H1 (cell line): ENCODE measurements at regions not wholly inside any gene's neighbourhood (a gene's known extent, or its start where the extent isn't known, plus 50 kb on each side); places are given as distances from the start of the nearest gene placed in this dataset.

Experiments
- ASH2L ChIP-seq: fragments of 200-600, 300-600 bp; sonication (generic); IDR thresholded peaks from one replicate; pipeline ENCODE4 v1.7.1; 2017; ENCODE audit warnings: low read length
- BRCA1 ChIP-seq: IDR thresholded peaks from 2 replicates; pipeline ENCODE4 v1.6.1; 2012; ENCODE audit warnings: low read depth, low read length, improper control_type of control experiment
- EZH2 ChIP-seq: fragments of 200-600 bp; sonication (generic); IDR thresholded peaks from 2 replicates; pipeline ENCODE4 v1.7.1; 2012; ENCODE audit warnings: low read depth, mild to moderate bottlenecking, moderate library complexity, low read length, inconsistent platforms; ENCODE audit not compliant: severe bottlenecking
- HDAC2 ChIP-seq, 2 experiments: fragments of 300-600 bp in 1 of 2; sonication (generic) in 1 of 2; IDR thresholded peaks; 2 replicates each; pipeline ENCODE4 v1.6.1; 2011 to 2012; ENCODE audit warnings: low read depth in 2 of 2, low read length in 2 of 2, mild to moderate bottlenecking in 2 of 2, moderate library complexity in 2 of 2, borderline replicate concordance in 1 of 2, inconsistent platforms in 1 of 2
- KDM1A ChIP-seq: fragments of 200-600, 300-600 bp; sonication (generic); IDR thresholded peaks from 2 replicates; pipeline ENCODE4 v1.7.1; 2016; ENCODE audit warnings: mild to moderate bottlenecking, low read length, borderline replicate concordance
- PHF8 ChIP-seq: fragments of 200-600 bp; sonication (generic); conservative IDR thresholded peaks from 2 replicates; pipeline ENCODE4 v1.7.1; 2012; ENCODE audit warnings: low read depth, mild to moderate bottlenecking, inconsistent platforms, low read length, moderate library complexity
- POLR2A ChIP-seq, 2 experiments: IDR thresholded peaks; 1 replicate in 1 of 2; 2 replicates in 1 of 2; pipeline ENCODE4 v1.6.1; 2011; ENCODE audit warnings: low read depth in 2 of 2, low read length in 2 of 2, mild to moderate bottlenecking in 2 of 2; ENCODE audit errors: control extremely low read depth in 1 of 2
- RFX5 ChIP-seq: IDR thresholded peaks from 2 replicates; pipeline ENCODE4 v1.6.1; 2011; ENCODE audit warnings: low read depth, low read length, improper control_type of control experiment, borderline replicate concordance
- RNF2 ChIP-seq: fragments of 200-900, 300-1000 bp; sonication (generic); IDR thresholded peaks from 2 replicates; pipeline ENCODE4 v1.7.1; 2016; ENCODE audit warnings: borderline replicate concordance, low read depth, mild to moderate bottlenecking, antibody characterized with exemption, low read length; ENCODE audit not compliant: poor library complexity, severe bottlenecking; ENCODE audit errors: missing control alignments
- SIN3A ChIP-seq, 2 experiments: IDR thresholded peaks in 1 of 2; conservative IDR thresholded peaks in 1 of 2; 2 replicates each; pipeline ENCODE4 v1.6.1; 2011 to 2012; ENCODE audit warnings: low read length in 2 of 2, improper control_type of control experiment in 1 of 2, low read depth in 1 of 2, mild to moderate bottlenecking in 1 of 2
- TF ChIP-seq, protein P1 (sequence below), 3 experiments: IDR thresholded peaks; 1 replicate in 2 of 3; 2 replicates in 1 of 3; pipeline versions ENCODE4 v1.5.1 to v1.6.1; 2011; ENCODE audit warnings: low read length in 3 of 3, mild to moderate bottlenecking in 3 of 3, inconsistent platforms in 2 of 3, low read depth in 1 of 3, moderate library complexity in 1 of 3; ENCODE audit not compliant: insufficient read depth in 1 of 3; ENCODE audit errors: control extremely low read depth in 1 of 3
- TF ChIP-seq, protein P2 (sequence below): IDR thresholded peaks from 2 replicates; pipeline ENCODE4 v1.6.1; 2012; ENCODE audit warnings: inconsistent platforms

DNA sequence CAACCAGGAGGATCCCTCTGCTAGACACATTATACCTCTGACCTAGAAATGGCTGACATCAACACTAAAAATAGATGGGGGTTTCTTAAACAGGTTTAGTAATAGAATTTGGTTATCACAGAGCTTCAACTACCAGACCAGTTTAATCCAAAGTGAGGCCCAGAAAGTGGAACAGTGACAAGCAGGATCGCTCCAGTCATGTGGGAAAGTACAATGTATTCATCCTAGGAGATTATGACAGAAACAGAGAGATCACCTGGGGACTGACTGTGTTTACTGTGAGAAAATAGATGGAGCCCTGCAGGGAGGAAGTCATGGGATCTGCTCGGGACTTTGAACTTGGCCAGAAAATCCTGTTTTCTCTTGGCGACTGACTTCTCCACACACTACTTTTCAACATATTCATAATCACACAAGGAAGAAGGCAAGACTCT is 238.7 kb upstream of the SOX4 start:
- no peak for TF ChIP-seq HDAC2 (IDR thresholded peaks at IDR 0.05; ENCODE audit: borderline replicate concordance in 1 of 2, low read depth in 2 of 2, low read length in 2 of 2)
- TF ChIP-seq, protein P1, sequence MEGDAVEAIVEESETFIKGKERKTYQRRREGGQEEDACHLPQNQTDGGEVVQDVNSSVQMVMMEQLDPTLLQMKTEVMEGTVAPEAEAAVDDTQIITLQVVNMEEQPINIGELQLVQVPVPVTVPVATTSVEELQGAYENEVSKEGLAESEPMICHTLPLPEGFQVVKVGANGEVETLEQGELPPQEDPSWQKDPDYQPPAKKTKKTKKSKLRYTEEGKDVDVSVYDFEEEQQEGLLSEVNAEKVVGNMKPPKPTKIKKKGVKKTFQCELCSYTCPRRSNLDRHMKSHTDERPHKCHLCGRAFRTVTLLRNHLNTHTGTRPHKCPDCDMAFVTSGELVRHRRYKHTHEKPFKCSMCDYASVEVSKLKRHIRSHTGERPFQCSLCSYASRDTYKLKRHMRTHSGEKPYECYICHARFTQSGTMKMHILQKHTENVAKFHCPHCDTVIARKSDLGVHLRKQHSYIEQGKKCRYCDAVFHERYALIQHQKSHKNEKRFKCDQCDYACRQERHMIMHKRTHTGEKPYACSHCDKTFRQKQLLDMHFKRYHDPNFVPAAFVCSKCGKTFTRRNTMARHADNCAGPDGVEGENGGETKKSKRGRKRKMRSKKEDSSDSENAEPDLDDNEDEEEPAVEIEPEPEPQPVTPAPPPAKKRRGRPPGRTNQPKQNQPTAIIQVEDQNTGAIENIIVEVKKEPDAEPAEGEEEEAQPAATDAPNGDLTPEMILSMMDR (IDR thresholded peaks at IDR 0.05; ENCODE audit: control extremely low read depth in 1 of 3, insufficient read depth in 1 of 3, low read depth in 1 of 3, low read length in 3 of 3), result no peak
- no peak for TF ChIP-seq POLR2A (IDR thresholded peaks at IDR 0.05; ENCODE audit: control extremely low read depth in 1 of 2, low read depth in 2 of 2, low read length in 2 of 2)
- no peak for TF ChIP-seq BRCA1
- no peak for TF ChIP-seq KDM1A
- no peak for TF ChIP-seq RNF2
- TF ChIP-seq PHF8, result no peak
- TF ChIP-seq ASH2L, result no peak
- no peak for TF ChIP-seq RFX5
- TF ChIP-seq, protein P2, sequence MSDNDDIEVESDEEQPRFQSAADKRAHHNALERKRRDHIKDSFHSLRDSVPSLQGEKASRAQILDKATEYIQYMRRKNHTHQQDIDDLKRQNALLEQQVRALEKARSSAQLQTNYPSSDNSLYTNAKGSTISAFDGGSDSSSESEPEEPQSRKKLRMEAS, result no peak
- no peak for TF ChIP-seq SIN3A (conservative IDR thresholded peaks at IDR 0.05 in 1 of 2, IDR thresholded peaks at IDR 0.05 in 1 of 2; ENCODE audit: low read depth in 1 of 2, low read length in 2 of 2)
- TF ChIP-seq EZH2, result no peak
